CD4-positive, alpha-beta T cell treated with Interleukin-2 at 100 ng/mL for 4 hours (primary cell): ENCODE measurements at regions not wholly inside any gene's neighbourhood (a gene's known extent, or its start where the extent isn't known, plus 50 kb on each side); places are given as distances from the start of the nearest gene placed in this dataset.
A peak's percentile ranks its signal among the peaks of the same experiment; 100 is the strongest.
"Not testable (repeated sequence)": the region's sequence is repeated elsewhere in the genome, so short reads cannot be mapped to it uniquely, and the experiment has no call there.

Experiments
- DNase-seq: peaks from one replicate; pipeline ENCODE4 v3.0.0-alpha.2; 2020; ENCODE audit warnings: low spot score

DNA sequence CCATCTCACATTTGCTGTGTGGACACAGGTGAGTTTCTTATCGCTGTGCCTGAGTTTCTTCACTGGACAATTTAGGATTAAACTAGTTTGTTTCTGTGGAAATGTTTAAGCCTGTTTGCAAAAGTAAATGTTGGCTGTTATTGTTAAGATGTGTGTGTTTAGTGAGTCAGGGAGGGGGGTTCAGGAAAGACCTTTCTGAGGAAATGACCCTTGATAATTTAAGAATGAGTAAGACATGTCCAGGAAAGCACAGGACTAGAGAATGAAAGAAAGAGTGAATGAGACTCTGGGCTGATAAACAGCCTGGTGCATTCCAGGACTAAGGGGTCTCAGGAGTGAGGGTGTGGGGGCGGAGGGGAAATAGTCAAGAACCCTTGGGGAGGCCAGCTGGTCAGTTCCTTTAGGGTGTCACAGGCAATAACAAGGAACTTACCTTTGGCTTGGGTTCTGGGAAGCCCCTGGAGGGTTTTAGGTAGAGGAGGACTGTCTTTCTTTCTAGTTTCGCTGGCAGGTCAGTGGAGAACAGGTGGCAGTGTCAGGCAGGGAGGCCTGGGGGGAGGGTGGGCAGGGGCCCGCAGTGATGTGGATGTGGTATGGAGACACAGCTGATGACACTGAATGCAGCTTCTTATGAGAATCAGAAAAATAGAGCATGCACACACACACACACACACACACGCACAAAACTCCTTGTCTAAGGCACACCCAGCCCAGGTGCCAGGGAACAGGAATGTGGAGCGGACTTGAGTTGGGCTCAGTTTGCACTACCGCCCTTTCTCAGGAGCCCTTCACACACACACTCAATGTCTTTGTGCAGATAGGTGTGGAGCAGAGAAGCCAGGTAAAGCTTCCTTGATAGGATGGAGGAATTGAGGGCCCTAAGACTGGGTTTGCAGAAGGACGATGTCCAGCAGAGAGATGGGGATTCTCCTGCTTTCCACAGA lies 1005.5 kb downstream of the VRK1 start:
- DNase-seq: no peak

GRCh38 chr14:97804056-97804455 lies 1006.9 kb downstream of the VRK1 start:
- DNase-seq: no peak

- DNase-seq: no peak
These were observed 1009.7 kb downstream of the VRK1 start for GRCh38 chr14:97806891-97807290.

GRCh38 chr14:97808541-97808940 lies 1011.4 kb downstream of the VRK1 start:
- not testable (repeated sequence) for DNase-seq

- no peak for DNase-seq
These were observed 1016.4 kb downstream of the VRK1 start for GRCh38 chr14:97813556-97813955.

DNA sequence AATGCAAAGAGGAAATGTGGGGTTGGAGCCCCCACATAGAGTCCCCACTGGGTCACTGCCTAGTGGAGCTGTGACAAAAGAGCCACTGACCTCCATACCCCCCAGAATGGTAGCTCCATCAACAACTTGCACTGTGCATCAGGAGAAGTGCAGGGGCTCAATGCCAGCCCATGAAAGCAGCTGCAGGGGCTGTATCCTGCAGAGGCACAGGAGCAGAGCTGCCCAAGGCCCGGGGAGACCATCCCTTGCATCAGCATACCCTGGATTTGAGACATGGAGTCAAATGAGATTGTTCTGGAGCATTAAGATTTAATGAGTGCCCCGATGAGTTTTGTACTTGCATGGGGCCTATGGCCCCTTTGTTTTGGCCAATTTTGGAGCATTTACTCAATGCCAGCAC lies 1023.6 kb downstream of the VRK1 start:
- no peak for DNase-seq

- DNase-seq: no peak
These were observed 1027.0 kb downstream of the VRK1 start for GRCh38 chr14:97824218-97824617.

DNA sequence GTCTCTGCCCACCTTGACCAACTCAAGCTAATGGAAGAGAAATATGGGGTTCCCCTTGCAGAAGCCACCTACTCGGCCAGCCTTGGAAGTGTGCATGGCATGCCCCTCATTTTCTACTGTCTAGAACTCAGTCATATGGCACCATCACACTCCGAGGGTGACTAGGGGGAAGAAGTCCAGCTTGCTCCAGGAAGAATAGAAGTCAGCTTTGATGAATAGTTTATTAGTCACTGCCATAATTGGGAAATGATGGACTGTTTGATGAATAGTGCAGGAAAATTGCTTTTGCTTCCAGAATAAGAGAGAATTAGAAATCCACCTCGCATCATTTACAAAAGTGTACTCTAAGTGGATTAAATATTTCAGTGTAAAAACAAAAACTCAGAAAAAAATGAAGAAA lies 1030.6 kb downstream of the VRK1 start:
- no peak for DNase-seq

DNA sequence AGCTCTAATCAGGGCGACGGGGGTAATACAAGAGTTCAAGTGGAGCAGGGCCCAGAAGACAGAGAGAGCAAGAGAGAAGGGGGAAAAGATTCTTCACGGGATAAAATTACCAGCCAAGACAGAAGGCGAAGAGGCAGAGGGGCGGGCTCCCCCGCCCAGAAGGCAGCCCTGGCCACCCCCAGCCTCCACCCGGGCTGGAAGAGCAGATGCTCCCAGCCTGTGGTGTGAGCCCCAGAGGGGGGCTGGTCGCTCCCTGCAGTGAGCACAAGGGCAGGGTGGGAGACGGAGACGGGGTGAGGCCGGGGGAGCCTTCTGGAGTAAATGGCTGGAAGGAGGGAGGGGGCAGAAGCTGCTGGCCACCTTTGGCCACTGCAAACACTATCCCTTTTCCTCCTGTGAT lies 1035.6 kb downstream of the VRK1 start:
- no peak for DNase-seq

GRCh38 chr14:97838986-97839385 lies 1041.8 kb downstream of the VRK1 start:
- DNase-seq: no peak

- no peak for DNase-seq
These were observed 1043.0 kb downstream of the VRK1 start for GRCh38 chr14:97840159-97840558.

- no peak for DNase-seq
These were observed 1044.6 kb downstream of the VRK1 start for GRCh38 chr14:97841762-97842161.

DNA sequence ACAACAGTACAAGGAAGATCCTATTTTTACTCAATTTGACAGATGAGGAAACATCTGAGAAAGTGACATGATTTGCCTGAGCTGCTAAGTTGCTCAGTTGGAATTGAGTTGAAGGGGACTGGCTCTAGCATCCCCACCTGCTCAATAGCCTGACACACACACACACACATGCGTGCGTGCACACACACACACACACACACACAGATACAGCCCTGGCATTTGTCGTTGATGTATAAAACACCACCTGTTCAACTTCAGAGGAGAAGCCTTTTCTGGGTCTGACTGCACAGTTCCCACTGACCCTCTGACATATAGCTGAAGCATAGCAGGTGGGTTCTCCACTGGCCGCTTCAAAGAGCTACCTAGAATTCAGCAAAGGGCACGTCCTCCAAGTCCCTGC lies 1045.9 kb downstream of the VRK1 start:
- no peak for DNase-seq

DNA sequence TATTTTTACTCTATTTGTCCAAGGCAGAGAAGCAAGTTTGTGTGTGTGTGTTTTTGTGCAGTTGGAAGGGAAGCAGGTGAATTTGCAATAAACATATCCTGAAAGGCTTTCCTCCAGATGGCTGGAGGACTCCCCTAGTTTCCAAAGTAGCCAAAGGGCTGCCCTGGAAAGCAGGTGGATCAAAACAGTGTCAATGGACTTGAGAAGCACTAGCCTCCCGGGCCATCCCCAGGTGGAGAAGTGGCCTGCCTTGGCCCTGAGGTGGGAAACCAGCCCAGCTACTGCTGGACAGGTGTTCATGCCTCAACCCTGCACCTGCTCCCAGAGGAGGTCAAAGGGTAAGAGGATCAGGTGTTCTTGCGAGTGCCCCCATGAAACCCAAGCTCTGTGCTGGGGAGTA lies 1046.9 kb downstream of the VRK1 start:
- no peak for DNase-seq

GRCh38 chr14:97846156-97846555 lies 1049.0 kb downstream of the VRK1 start:
- DNase-seq: peak; percentile 3

DNA sequence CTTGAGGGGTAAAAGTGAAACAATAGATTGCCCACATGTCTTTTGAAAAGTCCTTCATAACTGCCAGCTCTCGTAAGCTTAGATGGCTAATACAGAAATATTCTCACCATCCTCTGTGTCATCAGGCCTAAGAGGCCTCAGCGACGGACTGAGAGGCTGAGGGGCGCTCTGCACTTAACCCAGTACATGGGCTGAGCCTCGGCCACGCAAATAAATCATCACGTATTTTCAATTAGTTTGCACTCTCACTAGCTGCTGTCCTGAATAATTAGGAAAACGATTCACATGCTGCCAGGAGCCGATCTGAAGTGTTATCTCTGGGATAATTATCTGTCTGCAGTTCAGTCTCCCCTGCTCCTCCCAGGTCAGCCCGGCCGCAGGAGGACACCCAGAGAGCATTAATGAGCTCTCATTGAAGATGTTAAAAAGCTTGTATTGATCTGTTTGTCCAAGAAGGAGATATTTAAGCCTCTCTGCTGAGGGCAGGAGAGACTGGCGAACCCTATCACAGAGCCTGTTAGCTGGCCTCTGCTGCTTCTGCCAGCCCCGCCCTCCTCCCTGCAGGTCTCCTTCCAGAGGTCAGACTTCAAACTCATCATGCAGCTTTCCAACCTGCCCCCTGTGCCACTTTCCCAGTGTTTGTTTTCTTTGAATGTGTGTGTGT lies 1051.3 kb downstream of the VRK1 start:
- no peak for DNase-seq

GRCh38 chr14:97850466-97850865 lies 1053.3 kb downstream of the VRK1 start:
- DNase-seq: no peak

GRCh38 chr14:97850886-97851285 lies 1053.7 kb downstream of the VRK1 start:
- no peak for DNase-seq

GRCh38 chr14:97851428-97851995 lies 1054.3 kb downstream of the VRK1 start:
- DNase-seq: no peak

- DNase-seq: no peak
These were observed 1057.7 kb downstream of the VRK1 start for GRCh38 chr14:97854918-97855317.

DNA sequence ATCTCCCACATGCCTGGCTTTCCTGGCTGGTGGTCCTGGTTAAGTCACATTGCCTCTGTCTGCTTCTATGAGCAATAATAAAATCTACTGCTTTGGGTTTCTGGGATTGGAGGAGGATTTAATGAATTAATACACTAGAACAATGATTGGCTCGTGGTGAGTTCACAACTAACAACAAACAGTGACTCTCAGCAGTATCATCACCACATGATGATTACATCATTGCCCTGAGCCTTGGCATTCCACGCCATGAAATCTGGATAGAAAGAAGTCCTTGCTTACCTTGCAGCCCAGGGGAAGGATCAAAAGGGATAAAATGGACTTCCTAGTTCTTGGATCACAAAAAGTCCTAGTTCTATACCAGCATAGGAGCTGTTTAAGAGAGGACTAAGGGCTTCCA lies 1069.0 kb downstream of the VRK1 start:
- DNase-seq: no peak

DNA sequence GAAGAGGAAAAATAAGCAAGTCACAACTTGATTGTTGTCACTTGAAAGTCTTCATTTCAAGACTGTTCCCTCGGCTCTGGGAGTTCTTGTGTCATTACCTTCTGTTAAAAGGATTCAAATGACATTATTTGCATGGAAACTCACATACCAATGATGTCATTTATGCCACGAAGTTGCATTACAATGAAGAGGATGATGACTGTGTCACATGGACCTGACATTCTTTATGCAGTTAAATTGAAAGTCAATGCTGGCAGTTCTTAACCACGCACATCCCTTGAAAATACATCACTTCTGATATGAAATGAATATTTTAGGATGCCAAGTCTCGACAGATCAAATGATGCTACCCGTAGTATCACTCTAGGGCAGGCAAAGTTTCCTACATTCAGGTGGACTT lies 1069.5 kb downstream of the VRK1 start:
- no peak for DNase-seq

DNA sequence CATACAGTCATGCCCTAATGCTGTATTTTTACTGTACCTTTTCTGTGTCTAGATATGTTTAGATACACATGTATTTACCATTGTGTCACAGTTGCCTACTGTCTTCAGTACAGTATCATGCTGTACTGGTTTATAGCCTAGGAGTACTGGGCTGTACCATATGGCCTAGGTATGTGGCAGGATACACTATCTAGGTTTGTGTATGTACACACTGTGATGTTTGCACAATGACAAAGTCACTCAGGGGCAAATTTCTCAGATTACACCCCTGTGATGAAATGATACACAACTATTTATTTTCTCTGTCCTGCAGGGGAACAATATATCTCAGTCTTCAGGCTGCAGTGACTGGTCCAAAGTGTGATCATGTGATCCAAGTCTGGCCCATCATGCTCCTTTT lies 1076.1 kb downstream of the VRK1 start:
- no peak for DNase-seq
